HT1080 (cell line): ENCODE measurements at regions not wholly inside any gene's neighbourhood (a gene's known extent, or its start where the extent isn't known, plus 50 kb on each side); places are given as distances from the start of the nearest gene placed in this dataset. TPM values are rescaled to one million over a fixed set of nuclear protein-coding genes. Genes with fewer than 3 reads are reported as not detected.
"Not testable (repeated sequence)": the region's sequence is repeated elsewhere in the genome, so short reads cannot be mapped to it uniquely, and the experiment has no call there.

Experiments
- DNase-seq: peaks from one replicate; pipeline ENCODE4 v3.0.0-alpha.2; 2015; ENCODE audit warnings: low read depth
- small RNA-seq: library from RNA; depleted of rRNA; stranded (forward); fragments of <200 nt; gene quantifications from one replicate; pipeline ENCODE3, GENCODE V24; 2014

DNA sequence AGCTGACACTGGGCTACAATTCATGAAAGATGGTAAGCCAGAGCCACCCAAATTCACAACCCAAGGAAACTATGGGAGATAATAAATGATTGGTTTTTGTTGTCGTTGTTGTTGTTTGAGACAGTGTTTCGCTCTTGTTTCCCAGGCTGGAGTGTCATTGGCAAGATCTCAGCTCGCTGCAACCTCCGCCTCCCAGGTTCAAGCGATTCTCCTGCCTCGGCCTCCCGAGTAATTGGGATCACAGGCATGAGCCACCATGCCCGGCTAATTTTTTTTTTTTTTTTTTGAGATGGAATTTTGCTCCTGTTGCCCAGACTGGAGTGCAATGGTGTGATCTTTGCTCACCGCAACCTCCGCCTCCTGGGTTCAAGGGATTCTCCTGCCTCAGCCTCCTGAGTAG is 65.9 kb upstream of the METTL9 start:
- DNase-seq, result not testable (repeated sequence)

GRCh38 chr16:21534561-21534960 is 64.8 kb upstream of the METTL9 start:
- not testable (repeated sequence) for DNase-seq

DNA sequence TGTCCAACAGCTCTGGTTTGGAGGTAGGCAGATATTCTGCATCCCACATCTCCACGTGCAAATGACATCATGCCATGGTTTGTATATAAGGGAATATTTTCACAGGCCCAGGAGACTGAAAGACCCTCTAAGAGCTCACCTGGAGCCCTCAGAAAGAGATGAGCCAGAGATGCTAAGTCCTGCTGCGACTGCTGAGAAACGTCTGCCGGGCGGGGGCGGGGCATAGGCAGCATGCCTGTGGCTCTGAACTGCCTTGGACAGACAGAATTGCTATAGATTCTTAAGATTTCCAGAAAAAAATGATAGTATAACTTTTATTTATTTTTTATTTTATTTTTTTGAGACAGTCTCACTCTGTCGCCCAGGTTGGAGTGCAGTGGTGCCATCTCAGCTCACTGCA is 64.2 kb upstream of the METTL9 start:
- DNase-seq, result not testable (repeated sequence)

- DNase-seq, result not testable (repeated sequence)
These were observed 62.6 kb upstream of the METTL9 start for GRCh38 chr16:21536740-21537139.

DNA sequence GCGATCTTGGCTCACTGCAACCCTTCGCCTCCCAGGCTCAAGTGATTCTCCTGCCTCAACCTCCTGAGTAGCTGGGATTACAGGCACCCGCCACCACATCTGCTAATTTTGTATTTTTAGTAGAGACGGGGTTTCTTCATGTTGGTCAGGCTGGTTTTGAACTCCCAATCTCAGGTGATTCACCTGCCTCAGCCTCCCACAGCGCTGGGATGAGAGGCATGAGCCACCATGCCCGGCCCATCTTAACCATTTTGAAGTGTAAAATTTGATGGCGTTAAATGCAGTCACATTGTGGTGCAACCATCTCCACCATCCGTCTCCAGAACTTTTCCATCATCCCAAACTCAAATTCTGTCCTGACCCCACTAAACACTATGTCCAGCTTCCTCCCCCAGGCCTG is 61.8 kb upstream of the METTL9 start:
- not testable (repeated sequence) for DNase-seq

GRCh38 chr16:21539107-21539618 is 60.2 kb upstream of the METTL9 start:
- DNase-seq, result not testable (repeated sequence)

DNA sequence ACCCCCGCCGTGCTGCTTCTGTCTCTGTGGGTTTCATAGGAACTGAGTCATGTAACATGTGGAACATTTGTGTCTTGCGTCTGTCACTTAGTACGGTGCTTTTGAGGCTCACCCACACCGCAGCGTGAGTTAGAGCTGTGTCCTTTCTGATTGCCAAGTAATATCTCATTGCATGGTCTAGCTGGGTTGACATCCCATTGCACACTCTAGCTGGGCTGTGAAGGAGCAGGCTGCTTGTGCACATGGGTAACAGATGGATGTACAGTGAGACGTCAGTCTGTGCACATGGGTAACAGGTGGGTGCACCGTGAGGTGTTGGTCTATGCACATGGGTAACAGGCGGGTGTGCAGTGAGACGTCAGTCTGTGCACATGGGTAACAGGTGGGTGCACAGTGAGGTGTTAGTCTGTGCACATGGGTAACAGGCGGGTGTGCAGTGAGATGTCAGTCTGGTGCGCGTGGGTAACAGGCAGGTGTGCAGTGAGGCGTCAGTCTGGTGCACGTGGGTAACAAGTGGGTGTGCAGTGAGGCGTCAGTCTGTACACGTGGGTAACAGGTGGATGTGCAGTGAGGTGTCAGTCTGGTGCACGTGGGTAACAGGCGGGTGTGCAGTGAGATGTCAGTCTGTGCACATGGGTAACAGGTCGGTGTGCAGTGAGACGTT is 58.5 kb upstream of the METTL9 start:
- DNase-seq, result not testable (repeated sequence)

DNA sequence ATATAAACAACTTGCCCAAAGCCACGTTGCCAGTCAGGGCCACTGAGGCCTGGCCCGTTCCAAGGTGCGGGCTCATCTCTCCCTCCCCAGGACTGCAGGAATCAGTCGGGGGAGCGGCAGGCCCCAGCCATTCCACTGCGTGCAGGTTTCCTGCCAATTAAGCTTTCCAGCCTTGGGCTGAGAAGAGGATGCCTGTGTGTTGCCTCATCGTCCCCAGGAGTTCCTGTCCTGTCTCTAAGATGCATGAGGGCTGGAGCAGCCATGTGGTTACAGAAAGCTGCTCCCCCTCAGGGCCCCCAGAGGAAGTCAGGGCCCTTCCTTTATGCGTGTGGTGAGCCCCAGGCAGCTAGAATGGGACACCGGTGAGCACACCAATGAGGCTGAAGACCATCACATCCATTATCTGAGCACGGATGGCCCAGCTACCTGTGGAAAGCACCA is 57.7 kb upstream of the METTL9 start:
- not testable (repeated sequence) for DNase-seq

DNA sequence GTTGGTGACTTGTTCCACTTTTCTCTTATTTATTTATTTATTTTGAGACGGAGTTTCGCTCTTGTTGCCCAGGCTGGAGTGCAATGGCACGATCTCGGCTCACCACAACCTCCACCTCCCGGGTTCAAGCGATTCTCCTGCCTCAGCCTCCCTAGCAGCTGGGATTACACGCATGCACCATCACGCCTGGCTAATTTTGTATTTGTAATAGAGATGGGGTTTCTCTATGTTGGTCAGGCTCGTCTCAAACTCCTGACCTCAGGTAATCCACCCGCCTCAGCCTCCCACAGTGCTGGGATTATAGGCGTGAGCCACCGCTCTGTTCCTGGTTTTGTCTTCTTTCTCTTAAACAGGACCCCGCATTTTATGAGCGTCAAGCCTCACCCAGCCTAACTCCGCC is 57.3 kb upstream of the METTL9 start:
- DNase-seq, result not testable (repeated sequence)

- DNase-seq, result not testable (repeated sequence)
These were observed 56.8 kb upstream of the METTL9 start for GRCh38 chr16:21542491-21543124.

DNA sequence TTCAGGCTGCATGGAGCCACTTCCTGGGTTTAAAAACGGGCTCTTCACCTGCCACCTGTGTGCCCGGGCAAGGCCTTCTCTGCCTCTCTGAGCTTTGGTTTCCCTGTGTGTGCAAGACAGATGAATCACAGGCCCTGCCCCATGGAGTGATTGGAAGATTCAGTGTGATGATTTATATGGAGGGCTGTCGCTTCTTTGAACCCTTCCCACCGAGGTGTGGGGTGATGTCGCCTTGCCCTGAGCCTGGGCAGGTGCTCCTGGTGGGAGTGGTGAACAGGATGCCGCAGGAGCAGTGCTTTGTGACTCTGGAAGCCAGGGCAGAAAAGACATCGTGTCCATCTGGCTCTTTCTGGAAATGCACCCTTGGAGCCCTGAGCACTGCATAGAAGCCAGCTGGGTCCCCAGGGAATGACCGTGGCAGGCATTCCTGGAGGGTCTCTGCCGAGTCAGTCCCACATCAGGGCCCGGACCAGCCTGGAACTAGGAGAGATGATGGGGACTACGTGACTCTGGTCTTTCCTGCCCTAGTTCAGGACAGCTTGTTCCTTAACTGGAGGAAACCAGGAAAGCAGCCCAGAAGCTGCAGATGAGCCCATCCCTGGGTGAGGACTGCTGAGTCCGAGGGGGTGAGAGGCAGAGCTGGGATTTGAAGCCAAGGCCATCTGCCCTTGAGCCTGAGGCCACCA is 56.1 kb upstream of the METTL9 start:
- DNase-seq, result not testable (repeated sequence)

- not testable (repeated sequence) for DNase-seq
These were observed 53.6 kb upstream of the METTL9 start for GRCh38 chr16:21545664-21546326.

DNA sequence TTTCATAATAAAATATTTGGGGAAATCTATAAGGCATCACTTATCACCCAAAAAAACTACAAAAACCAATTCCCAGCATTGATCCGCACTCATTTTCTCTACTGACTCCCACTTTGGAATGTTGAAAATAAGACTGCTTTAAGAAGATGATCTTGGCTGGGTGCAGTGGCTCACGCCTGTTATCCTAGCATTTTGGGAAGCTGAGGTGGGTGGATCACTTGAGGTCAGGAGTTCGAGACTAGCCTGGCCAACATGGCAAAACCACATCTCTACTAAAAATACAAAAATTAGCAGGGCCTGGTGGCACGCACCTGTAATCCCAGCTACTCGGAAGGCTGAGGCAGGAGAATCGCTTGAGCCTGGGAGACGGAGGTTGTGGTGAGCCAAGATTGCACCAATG is 50.0 kb upstream of the METTL9 start:
- not testable (repeated sequence) for DNase-seq

Small RNA genes in the stretch of these regions (small RNA-seq; reads per million reads assigned to genes)
- gene MIR3680-1, result not detected
